ENCODE measurements at regions not wholly inside any gene's neighbourhood (a gene's known extent, or its start where the extent isn't known, plus 50 kb on each side); places are given as distances from the start of the nearest gene placed in this dataset.

DNA sequence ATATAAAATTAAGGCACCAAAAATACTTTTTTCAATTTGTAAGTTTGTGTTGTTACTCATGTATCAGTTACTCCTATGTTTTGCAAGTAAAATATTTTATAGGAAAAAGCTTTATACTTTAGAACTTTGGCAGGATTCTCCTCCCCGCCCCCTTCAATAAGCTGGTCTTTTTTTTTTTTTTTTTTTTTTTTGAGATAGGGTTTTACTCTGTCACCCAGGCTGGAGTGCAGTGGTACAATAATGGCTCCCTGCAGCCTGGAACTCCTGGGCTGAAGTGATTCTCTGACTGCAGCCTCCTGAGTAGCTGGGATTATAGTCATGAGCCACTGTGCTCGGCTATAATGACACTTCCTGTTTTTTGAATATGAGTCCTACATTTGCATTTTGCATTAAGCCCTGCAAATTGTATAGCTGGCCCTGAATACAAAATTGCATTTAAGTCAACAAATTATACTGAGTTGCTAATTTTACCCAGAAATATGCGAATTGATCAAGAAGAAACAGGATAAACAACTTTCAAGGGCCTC lies 192.9 kb downstream of the PIK3R1 start:
- 68% methylated on average over 3 of the region's 3 CpGs for WGBS (ENCODE audit: insufficient coverage, low coverage, missing lambda C conversion rate)
- in situ Hi-C loops (cut with MboI) (no loop called here), intact Hi-C loops (cut with micrococcal nuclease) (no loop called here)
- Histone ChIP-seq H3K9me3 (replicated peaks; ENCODE audit: control insufficient read depth, insufficient read depth, low read depth, low read length) (no peaks in the 10 kb centered on the region), H3K27ac (ENCODE audit: extremely low read depth, low read depth, low read length) (no peak overlapping the region), H3K9me1 (ENCODE audit: control insufficient read depth, insufficient read depth, low read length) (no peaks in the 10 kb centered on the region), H4K20me1 (replicated peaks; ENCODE audit: control insufficient read depth, insufficient read depth, low read length) (no peaks in the 10 kb centered on the region), H2AFZ (ENCODE audit: low read depth, low read length) (peak overlapping the region; percentile 78), H3K36me3 (ENCODE audit: control insufficient read depth, insufficient read depth, low read length) (no peaks in the 10 kb centered on the region), H3K27me3 (ENCODE audit: control insufficient read depth in 2 of 2, insufficient read depth in 2 of 2, low read length in 2 of 2) (no peaks in the 10 kb centered on the region), H3K79me2 (ENCODE audit: control insufficient read depth, insufficient read depth, low read length) (no peaks in the 10 kb centered on the region), H3K4me1 (replicated peaks in 1 of 2; ENCODE audit: control insufficient read depth in 2 of 2, insufficient read depth in 2 of 2, low read length in 2 of 2) (peaks cover 20 to 51% of the 10 kb centered on the region in 2 experiments), H3K9ac (ENCODE audit: insufficient read depth in 1 of 2, low read depth in 2 of 2, low read length in 2 of 2) (no peak overlapping the region), H3K4me3 (no peak overlapping the region), H3K4me2 (ENCODE audit: insufficient read depth, low read length) (no peak overlapping the region)
- no peak for DNase-seq (ENCODE audit: extremely low read depth in 1 of 4, low spot score in 3 of 4)
- ChIA-PET POLR2A (interaction anchor here (0.6 to 1.3 kb wide), 4 partner anchors 11 to 428 kb away, joined by 3 to 10 read pairs (median 4); no protein-coding TSS in a partner anchor), CTCF (ENCODE audit: low intra/inter-chr PET ratio) (no interaction called here)
- ATAC-seq, result peak; percentile 19; the same call in 1 of the 3 replicates
- no peak for FAIRE-seq
- BruUV-seq (replicated peaks), result no TSS peak
- TF ChIP-seq GABPA (tag; conservative IDR thresholded peaks at IDR 0.05; ENCODE audit: low read depth), result no peak
- TF ChIP-seq, protein P1, sequence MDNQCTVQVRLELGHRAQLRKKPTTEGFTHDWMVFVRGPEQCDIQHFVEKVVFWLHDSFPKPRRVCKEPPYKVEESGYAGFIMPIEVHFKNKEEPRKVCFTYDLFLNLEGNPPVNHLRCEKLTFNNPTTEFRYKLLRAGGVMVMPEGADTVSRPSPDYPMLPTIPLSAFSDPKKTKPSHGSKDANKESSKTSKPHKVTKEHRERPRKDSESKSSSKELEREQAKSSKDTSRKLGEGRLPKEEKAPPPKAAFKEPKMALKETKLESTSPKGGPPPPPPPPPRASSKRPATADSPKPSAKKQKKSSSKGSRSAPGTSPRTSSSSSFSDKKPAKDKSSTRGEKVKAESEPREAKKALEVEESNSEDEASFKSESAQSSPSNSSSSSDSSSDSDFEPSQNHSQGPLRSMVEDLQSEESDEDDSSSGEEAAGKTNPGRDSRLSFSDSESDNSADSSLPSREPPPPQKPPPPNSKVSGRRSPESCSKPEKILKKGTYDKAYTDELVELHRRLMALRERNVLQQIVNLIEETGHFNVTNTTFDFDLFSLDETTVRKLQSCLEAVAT (IDR thresholded peaks at IDR 0.05), result no peak
- no peak for TF ChIP-seq BRF2 (IDR thresholded peaks at IDR 0.05; ENCODE audit: borderline replicate concordance, insufficient read depth, insufficient read length)
- TF ChIP-seq ZBTB1 (CRISPR knock-in tag; IDR thresholded peaks at IDR 0.05; ENCODE audit: borderline replicate concordance, low read depth), result no peak
- no peak for TF ChIP-seq STAG1 (CRISPR knock-in tag; IDR thresholded peaks at IDR 0.05; ENCODE audit: borderline replicate concordance)
- peak; percentile 69; the same call in 1 of the 2 replicates for TF ChIP-seq ZNF197 (CRISPR knock-in tag; IDR thresholded peaks at IDR 0.05; ENCODE audit: low read depth)
- TF ChIP-seq XRCC4 (IDR thresholded peaks at IDR 0.05; ENCODE audit: extremely low read depth, insufficient read depth, insufficient read length), result no peak
- TF ChIP-seq BACH1 (tag; IDR thresholded peaks at IDR 0.05), result no peak
- no peak for TF ChIP-seq CBX5 (IDR thresholded peaks at IDR 0.05; ENCODE audit: borderline replicate concordance, low read depth)
- no peak for TF ChIP-seq STAT5A (IDR thresholded peaks at IDR 0.05; ENCODE audit: borderline replicate concordance, low read length)
- TF ChIP-seq ZZZ3 (IDR thresholded peaks at IDR 0.05), result no peak
- TF ChIP-seq, protein P2, sequence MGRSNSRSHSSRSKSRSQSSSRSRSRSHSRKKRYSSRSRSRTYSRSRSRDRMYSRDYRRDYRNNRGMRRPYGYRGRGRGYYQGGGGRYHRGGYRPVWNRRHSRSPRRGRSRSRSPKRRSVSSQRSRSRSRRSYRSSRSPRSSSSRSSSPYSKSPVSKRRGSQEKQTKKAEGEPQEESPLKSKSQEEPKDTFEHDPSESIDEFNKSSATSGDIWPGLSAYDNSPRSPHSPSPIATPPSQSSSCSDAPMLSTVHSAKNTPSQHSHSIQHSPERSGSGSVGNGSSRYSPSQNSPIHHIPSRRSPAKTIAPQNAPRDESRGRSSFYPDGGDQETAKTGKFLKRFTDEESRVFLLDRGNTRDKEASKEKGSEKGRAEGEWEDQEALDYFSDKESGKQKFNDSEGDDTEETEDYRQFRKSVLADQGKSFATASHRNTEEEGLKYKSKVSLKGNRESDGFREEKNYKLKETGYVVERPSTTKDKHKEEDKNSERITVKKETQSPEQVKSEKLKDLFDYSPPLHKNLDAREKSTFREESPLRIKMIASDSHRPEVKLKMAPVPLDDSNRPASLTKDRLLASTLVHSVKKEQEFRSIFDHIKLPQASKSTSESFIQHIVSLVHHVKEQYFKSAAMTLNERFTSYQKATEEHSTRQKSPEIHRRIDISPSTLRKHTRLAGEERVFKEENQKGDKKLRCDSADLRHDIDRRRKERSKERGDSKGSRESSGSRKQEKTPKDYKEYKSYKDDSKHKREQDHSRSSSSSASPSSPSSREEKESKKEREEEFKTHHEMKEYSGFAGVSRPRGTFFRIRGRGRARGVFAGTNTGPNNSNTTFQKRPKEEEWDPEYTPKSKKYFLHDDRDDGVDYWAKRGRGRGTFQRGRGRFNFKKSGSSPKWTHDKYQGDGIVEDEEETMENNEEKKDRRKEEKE (IDR thresholded peaks at IDR 0.05; ENCODE audit: borderline replicate concordance in 1 of 2, control insufficient read depth in 1 of 2, low read depth in 2 of 2, low read length in 1 of 2), result no peak
- TF ChIP-seq ATF3 (IDR thresholded peaks at IDR 0.05), result no peak
- no peak for TF ChIP-seq ATF3 (CRISPR knock-in tag; conservative IDR thresholded peaks at IDR 0.05)
- TF ChIP-seq HLTF (IDR thresholded peaks at IDR 0.05), result no peak

Measured in K562 (cell line).